ENCODE measurements at regions not wholly inside any gene's neighbourhood (a gene's known extent, or its start where the extent isn't known, plus 50 kb on each side); places are given as distances from the start of the nearest gene placed in this dataset.

GRCh38 chr17:63019138-63019873 is 53.3 kb downstream of the TANC2 start:
- H3F3A ChIP-seq (replicated peaks; ENCODE audit: low read depth): no peaks in the 10 kb centered on the region
- H3K27me3 Mint-ChIP-seq (ENCODE audit: insufficient read depth, low read depth, poor library complexity): no peaks in the 10 kb centered on the region
- H3K36me3 ChIP-seq (ENCODE audit: insufficient read depth): no peaks in the 10 kb centered on the region
- H3K9me3 Mint-ChIP-seq: peaks cover 11% of the 10 kb centered on the region
- H3K4me3 Mint-ChIP-seq: no peak overlapping the region
- H3K4me1 ChIP-seq (ENCODE audit: insufficient read depth): no peaks in the 10 kb centered on the region
- H3K27ac Mint-ChIP-seq: no peak overlapping the region
- H3K9me2 ChIP-seq (ENCODE audit: insufficient read depth): no peaks in the 10 kb centered on the region
- no peaks in the 10 kb centered on the region for H4K20me1 ChIP-seq (replicated peaks; ENCODE audit: insufficient read depth)
- H3K4me2 ChIP-seq: no peak overlapping the region
- no peak overlapping the region for H2AFZ ChIP-seq
- peaks cover 12% of the 10 kb centered on the region for H3K36me3 Mint-ChIP-seq (ENCODE audit: low read depth)
- no peaks in the 10 kb centered on the region for H3K79me2 ChIP-seq (replicated peaks; ENCODE audit: insufficient read depth)
- peaks cover 6% of the 10 kb centered on the region; the same call in 2 of the 3 replicates for H3K4me1 Mint-ChIP-seq
- ATAC-seq: no peak
- no peak for DNase-seq (ENCODE audit: low spot score)
- no peak overlapping the region for H3K4me3 ChIP-seq
- H3K27me3 ChIP-seq (ENCODE audit: insufficient read depth): no peaks in the 10 kb centered on the region
- no peak overlapping the region for H3K27ac ChIP-seq (ENCODE audit: low read depth)
- TF ChIP-seq ZNF114 (CRISPR knock-in tag; IDR thresholded peaks at IDR 0.05): no peak
- TF ChIP-seq EZH2phosphoT487 (IDR thresholded peaks at IDR 0.05; ENCODE audit: unreplicated experiment): no peak
- no peak for TF ChIP-seq JUNB (IDR thresholded peaks at IDR 0.05; ENCODE audit: unreplicated experiment)
- no peak for TF ChIP-seq STAT1 (IDR thresholded peaks at IDR 0.05; ENCODE audit: unreplicated experiment)
- no peak for TF ChIP-seq POLR2AphosphoS5 (IDR thresholded peaks at IDR 0.05; ENCODE audit: low read depth)
- TF ChIP-seq REST (IDR thresholded peaks at IDR 0.05; ENCODE audit: unreplicated experiment): no peak
- TF ChIP-seq CREB1 (CRISPR knock-in tag; IDR thresholded peaks at IDR 0.05; ENCODE audit: low read depth): no peak
- no peak for TF ChIP-seq EZH2 (IDR thresholded peaks at IDR 0.05; ENCODE audit: low read depth, unreplicated experiment)
- TF ChIP-seq ZNF331 (CRISPR knock-in tag; IDR thresholded peaks at IDR 0.05; ENCODE audit: low read depth): no peak
- no peak for TF ChIP-seq ETS1 (IDR thresholded peaks at IDR 0.05)
- no peak for TF ChIP-seq ZNF462 (CRISPR knock-in tag; IDR thresholded peaks at IDR 0.05)
- no peak for TF ChIP-seq NANOG (IDR thresholded peaks at IDR 0.05; ENCODE audit: borderline replicate concordance)
- no peak for TF ChIP-seq CTCF (conservative IDR thresholded peaks at IDR 0.05; ENCODE audit: low read depth in 2 of 2)
